ENCODE measurements at regions not wholly inside any gene's neighbourhood (a gene's known extent, or its start where the extent isn't known, plus 50 kb on each side); places are given as distances from the start of the nearest gene placed in this dataset.

DNA sequence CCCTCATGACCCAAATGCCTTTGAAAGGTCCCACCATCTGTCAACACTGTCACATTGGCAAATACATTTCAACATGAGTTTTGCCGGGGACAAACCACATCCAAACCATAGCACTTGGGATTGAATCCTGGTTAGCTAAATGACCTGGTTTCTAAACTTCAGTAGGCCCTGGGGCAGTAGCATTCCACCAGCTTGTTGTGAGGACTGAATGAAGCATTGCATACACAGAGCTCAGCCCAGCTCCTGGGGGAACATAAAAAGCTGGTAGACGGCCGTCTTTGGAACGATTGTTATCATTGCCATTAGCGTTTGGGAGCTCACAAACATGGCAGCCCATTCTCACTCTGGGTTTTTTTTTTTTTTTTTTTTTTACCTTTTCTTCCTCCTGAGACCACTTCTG lies 57.5 kb upstream of the CXCR4 start:
- Histone ChIP-seq H3K27me3 (ENCODE audit: insufficient read depth, low read length, poor library complexity, severe bottlenecking) (no peaks in the 10 kb centered on the region), H3K27ac (ENCODE audit: low read depth, low read length) (no peak overlapping the region), H3K4me3 (ENCODE audit: low read length) (no peak overlapping the region), H3K36me3 (ENCODE audit: insufficient read depth, low read length) (no peaks in the 10 kb centered on the region), H3K4me1 (ENCODE audit: insufficient read depth, low read length) (peaks cover 7% of the 10 kb centered on the region), H3K9me3 (ENCODE audit: low read length) (no peaks in the 10 kb centered on the region)
- ChIA-PET CTCF (interaction anchor here (0.7 to 0.9 kb wide), 2 partner anchors 10 to 37 kb away, joined by 3 read pairs; no protein-coding TSS in a partner anchor), POLR2A (interaction anchor here (0.6 to 0.7 kb wide), 3 partner anchors 27 to 79 kb away, joined by 4 to 5 read pairs (median 4); no protein-coding TSS in a partner anchor)
- Mint-ChIP-seq H3K36me3 (peaks cover 0 to 11% (median 0%) of the 10 kb centered on the region in 3 donors), H3K27ac (peak overlapping the region in 3 of 8 donors; percentile 17 to 78 (median 68)), H3K4me1 (peaks cover 15 to 44% (median 39%) of the 10 kb centered on the region in 3 donors), H3K4me3 (peak overlapping the region in 1 of 7 donors; percentile 51), H3K9me3 (no peaks in the 10 kb centered on the region), H3K27me3 (peaks cover 0 to 5% of the 10 kb centered on the region in 2 donors)
- DNase-seq = no peak

DNA sequence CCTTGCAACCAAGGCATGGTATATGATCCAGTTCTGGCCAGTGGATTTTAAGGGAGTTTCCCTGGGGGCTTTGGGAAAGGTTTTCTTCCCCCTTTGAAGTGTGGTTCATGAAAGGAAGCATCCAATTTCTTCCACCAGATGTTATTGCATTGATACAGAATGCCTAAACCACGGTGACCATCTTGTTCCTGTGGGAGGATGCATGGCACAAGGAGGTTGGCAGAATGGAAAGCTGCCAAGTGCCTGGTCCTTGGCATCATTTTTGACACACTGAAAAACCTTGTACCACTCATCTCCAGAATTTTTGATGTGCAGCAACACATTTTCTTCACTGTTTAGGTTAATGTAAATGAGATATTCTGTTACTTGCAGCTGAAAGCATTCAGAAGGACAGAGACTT lies 55.2 kb upstream of the CXCR4 start:
- no peak for DNase-seq
- Mint-ChIP-seq H3K4me3 (no peak overlapping the region), H3K9me3 (no peaks in the 10 kb centered on the region), H3K27me3 (peaks cover 0 to 5% of the 10 kb centered on the region in 2 donors), H3K27ac (peak overlapping the region in 1 of 8 donors; percentile 11), H3K4me1 (peaks cover 7 to 29% (median 25%) of the 10 kb centered on the region in 3 donors), H3K36me3 (peaks cover 0 to 4% (median 0%) of the 10 kb centered on the region in 3 donors)
- Histone ChIP-seq H3K4me1 (ENCODE audit: insufficient read depth, low read length) (no peaks in the 10 kb centered on the region), H3K27ac (ENCODE audit: low read depth, low read length) (no peak overlapping the region), H3K9me3 (ENCODE audit: low read length) (no peaks in the 10 kb centered on the region), H3K36me3 (ENCODE audit: insufficient read depth, low read length) (no peaks in the 10 kb centered on the region), H3K4me3 (ENCODE audit: low read length) (no peak overlapping the region), H3K27me3 (ENCODE audit: insufficient read depth, low read length, poor library complexity, severe bottlenecking) (no peaks in the 10 kb centered on the region)
- ChIA-PET POLR2A (no interaction called here), CTCF (no interaction called here)

DNA sequence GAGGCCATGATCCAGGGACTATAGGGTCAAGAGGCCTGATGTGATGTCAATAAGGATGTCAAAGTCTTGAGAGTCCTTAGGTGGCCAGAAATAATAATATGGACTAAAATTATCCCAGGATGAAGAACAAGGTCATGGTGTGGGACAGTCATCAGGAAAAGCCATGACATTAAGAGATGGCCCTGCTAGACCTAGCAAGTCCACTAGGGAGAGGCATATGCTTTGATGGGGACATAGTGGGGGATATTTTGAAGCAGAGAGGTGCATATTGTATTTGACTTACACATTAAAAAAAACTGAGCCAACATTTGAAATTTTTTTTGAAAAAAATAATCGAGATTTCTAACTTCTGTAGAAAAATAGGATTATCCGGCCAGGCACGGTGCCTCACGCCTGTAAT lies 53.3 kb upstream of the CXCR4 start:
- Histone ChIP-seq H3K27ac (ENCODE audit: low read depth, low read length) (no peak overlapping the region), H3K4me1 (ENCODE audit: insufficient read depth, low read length) (no peaks in the 10 kb centered on the region), H3K9me3 (ENCODE audit: low read length) (no peaks in the 10 kb centered on the region), H3K36me3 (ENCODE audit: insufficient read depth, low read length) (no peaks in the 10 kb centered on the region), H3K4me3 (ENCODE audit: low read length) (no peak overlapping the region), H3K27me3 (ENCODE audit: insufficient read depth, low read length, poor library complexity, severe bottlenecking) (no peaks in the 10 kb centered on the region)
- Mint-ChIP-seq H3K4me1 (peaks cover 6 to 28% (median 24%) of the 10 kb centered on the region in 3 donors), H3K36me3 (peaks cover 0 to 4% (median 0%) of the 10 kb centered on the region in 3 donors), H3K27me3 (peaks cover 0 to 5% of the 10 kb centered on the region in 2 donors), H3K9me3 (no peaks in the 10 kb centered on the region), H3K4me3 (no peak overlapping the region), H3K27ac (no peak overlapping the region)
- CTCF ChIA-PET = no interaction called here
- POLR2A ChIA-PET = interaction anchor here (0.7 kb wide), 1 partner anchor 68 kb away, joined by 3 read pairs; no protein-coding TSS in a partner anchor
- no peak for DNase-seq

DNA sequence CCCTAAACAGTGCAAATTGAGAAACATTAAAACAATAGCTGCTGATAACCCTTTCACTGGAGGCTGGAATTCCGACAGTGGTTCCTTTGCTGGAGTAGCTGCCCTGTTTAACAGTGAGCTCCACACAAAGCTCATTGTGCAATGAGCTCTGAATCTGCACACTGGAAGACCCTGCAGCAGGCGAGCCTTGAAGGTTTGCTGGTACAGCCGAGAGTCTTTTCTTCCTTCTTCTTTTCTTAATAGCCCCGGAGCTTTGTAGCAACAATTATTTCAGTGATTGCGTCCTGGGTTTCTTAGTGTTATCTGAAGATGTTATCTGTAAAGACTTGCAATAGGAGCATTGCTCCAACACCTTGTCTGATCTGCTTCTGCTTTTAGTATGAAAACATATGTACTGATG lies 50.8 kb upstream of the CXCR4 start:
- Histone ChIP-seq H3K27ac (ENCODE audit: low read depth, low read length) (no peak overlapping the region), H3K4me3 (ENCODE audit: low read length) (no peak overlapping the region), H3K9me3 (ENCODE audit: low read length) (no peaks in the 10 kb centered on the region), H3K4me1 (ENCODE audit: insufficient read depth, low read length) (no peaks in the 10 kb centered on the region), H3K36me3 (ENCODE audit: insufficient read depth, low read length) (no peaks in the 10 kb centered on the region), H3K27me3 (ENCODE audit: insufficient read depth, low read length, poor library complexity, severe bottlenecking) (no peaks in the 10 kb centered on the region)
- H3K36me3 Mint-ChIP-seq = peaks cover 0 to 4% (median 0%) of the 10 kb centered on the region in 3 donors
- ChIA-PET CTCF (no interaction called here), POLR2A (no interaction called here)
- peaks cover 2 to 18% (median 18%) of the 10 kb centered on the region in 3 donors for H3K4me1 Mint-ChIP-seq
- DNase-seq = no peak
- H3K9me3 Mint-ChIP-seq = no peaks in the 10 kb centered on the region
- H3K27me3 Mint-ChIP-seq = peaks cover 0 to 2% of the 10 kb centered on the region in 2 donors
- H3K27ac Mint-ChIP-seq = no peak overlapping the region
- H3K4me3 Mint-ChIP-seq = no peak overlapping the region

DNA sequence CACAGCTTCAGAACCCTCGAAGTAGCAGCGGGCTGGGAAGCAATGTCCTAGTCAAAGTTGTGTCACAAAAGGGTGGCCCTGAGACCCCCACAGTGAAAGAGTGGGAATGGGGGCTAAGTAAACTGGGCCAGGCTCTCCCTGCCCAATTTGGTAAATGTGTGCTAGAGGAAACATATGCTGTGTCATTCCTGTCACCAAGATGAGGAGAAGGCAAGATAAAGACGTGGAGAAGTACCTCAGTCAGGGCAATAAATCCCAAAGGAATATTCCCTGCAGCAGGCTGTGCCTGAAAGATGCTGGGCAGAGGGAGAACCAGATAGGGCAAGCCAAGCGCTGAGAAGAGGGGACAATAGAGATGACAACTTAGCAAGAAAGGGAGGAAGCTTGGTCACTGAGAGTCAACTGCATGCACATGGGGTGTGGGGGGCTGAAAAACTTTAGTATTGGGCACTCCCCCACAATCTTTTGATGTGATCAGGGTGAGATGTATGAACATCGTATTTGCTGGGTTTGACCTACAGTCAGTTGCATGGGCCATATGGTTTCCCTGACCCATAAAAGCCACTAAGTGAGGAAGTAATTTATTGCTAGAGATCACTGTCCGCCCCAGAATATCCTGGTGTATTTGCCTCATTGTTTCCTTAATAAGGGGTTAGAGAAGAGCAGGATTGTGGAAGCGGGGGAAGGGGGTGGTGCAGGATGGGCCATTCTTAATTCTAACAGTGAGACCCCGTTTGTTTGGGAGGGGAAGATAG lies 49.9 kb upstream of the CXCR4 start:
- POLR2A ChIA-PET = no interaction called here
- H3K27me3 ChIP-seq (ENCODE audit: insufficient read depth, low read length, poor library complexity, severe bottlenecking) = no peaks in the 10 kb centered on the region
- H3K36me3 ChIP-seq (ENCODE audit: insufficient read depth, low read length) = no peaks in the 10 kb centered on the region
- H3K27ac Mint-ChIP-seq = peak overlapping the region in 3 of 8 donors; percentile 33 to 87 (median 44)
- peaks cover 0 to 4% (median 0%) of the 10 kb centered on the region in 3 donors for H3K36me3 Mint-ChIP-seq
- H3K27ac ChIP-seq (ENCODE audit: low read depth, low read length) = no peak overlapping the region
- H3K4me3 Mint-ChIP-seq = peak overlapping the region in 1 of 7 donors; percentile 15
- H3K9me3 Mint-ChIP-seq = no peaks in the 10 kb centered on the region
- H3K27me3 Mint-ChIP-seq = peaks cover 0 to 2% of the 10 kb centered on the region in 2 donors
- DNase-seq = no peak
- CTCF ChIA-PET = no interaction called here
- H3K4me3 ChIP-seq (ENCODE audit: low read length) = no peak overlapping the region
- H3K4me1 ChIP-seq (ENCODE audit: insufficient read depth, low read length) = peaks cover 2% of the 10 kb centered on the region
- H3K4me1 Mint-ChIP-seq = peaks cover 6 to 19% (median 17%) of the 10 kb centered on the region in 3 donors
- no peaks in the 10 kb centered on the region for H3K9me3 ChIP-seq (ENCODE audit: low read length)

All from CD8-positive, alpha-beta memory T cell (primary cell).